T-helper 22 cell (primary cell): ENCODE measurements at regions not wholly inside any gene's neighbourhood (a gene's known extent, or its start where the extent isn't known, plus 50 kb on each side); places are given as distances from the start of the nearest gene placed in this dataset.

Experiments
- DNase-seq: peaks from one replicate; pipeline ENCODE4 v3.0.0-alpha.2; 2020; ENCODE audit warnings: low read depth

- no peak for DNase-seq
These were observed 207.7 kb upstream of the FGGY start for GRCh38 chr1:59089036-59089798.

DNA sequence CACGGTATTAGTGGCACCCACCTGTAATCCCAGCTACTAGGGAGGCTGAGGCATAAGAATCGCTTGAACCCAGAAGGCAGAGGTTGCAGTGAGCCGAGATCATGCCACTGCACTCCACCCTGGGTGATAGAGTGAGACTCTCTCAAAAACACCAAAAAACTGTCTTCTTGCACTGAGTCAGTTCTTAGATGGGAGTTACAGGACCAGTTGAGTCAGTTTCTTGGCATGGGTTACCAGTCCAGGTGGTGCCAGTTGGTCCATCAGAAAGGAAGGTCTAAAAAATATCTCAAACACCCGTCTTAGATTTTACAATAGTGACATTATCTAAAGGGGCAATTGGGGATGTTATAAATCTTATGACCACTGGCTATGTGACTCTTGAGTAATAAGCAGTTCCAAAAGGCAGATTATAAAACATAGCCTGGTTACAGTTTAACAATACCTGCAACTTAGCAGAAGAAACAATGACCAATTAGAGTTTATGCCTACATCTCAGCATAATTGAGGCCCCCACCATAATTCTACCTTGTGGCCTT, 206.9 kb upstream of the FGGY start:
- no peak for DNase-seq

GRCh38 chr1:59092126-59092525, 204.8 kb upstream of the FGGY start:
- no peak for DNase-seq

- no peak for DNase-seq
These were observed 202.9 kb upstream of the FGGY start for GRCh38 chr1:59094001-59094400.

GRCh38 chr1:59096501-59096900, 200.4 kb upstream of the FGGY start:
- no peak for DNase-seq

- no peak for DNase-seq
These were observed 198.2 kb upstream of the FGGY start for GRCh38 chr1:59098655-59099054.

GRCh38 chr1:59100708-59101374, 196.1 kb upstream of the FGGY start:
- DNase-seq = no peak

DNA sequence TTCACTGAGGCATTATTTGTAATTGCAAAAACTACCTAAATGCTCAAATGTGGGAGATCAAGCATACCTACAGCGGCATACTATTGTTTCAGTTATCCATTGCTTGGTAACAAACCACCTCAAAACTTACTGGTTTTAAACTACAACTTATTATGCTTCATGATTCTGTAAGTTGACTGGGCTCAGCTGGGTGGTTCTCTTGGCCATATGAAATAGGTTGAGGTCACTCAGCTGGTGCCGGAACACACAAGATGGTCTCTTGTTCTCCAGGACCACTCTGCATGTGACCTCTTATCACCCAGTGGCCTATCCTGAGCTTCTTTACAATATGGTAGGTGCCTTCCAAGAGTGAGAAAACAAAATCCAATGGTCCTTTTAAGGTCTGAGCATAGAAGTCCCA, 195.4 kb upstream of the FGGY start:
- DNase-seq = no peak

GRCh38 chr1:59103457-59103856, 193.4 kb upstream of the FGGY start:
- no peak for DNase-seq

GRCh38 chr1:59104191-59104760, 192.6 kb upstream of the FGGY start:
- DNase-seq = no peak

- DNase-seq = no peak
These were observed 191.1 kb upstream of the FGGY start for GRCh38 chr1:59105548-59106507.

DNA sequence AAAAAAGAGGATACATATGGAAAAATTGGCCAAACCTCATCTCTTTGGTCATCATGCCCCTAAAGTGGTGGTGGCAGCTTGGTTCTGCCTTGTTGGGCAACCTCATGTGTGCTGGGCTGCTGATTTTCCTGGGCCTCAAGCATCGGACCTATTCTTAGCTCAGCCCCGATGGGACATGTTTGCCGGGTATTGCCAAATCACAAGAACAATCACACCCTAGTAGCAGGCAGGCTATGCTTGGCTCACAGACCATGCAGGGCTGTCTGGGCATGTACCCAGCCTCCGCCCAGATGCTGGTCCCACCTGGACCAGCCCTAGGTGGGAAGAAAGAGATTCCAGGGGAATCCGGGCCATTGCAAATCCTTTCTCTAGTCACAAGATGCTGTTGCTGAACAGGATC, 189.4 kb upstream of the FGGY start:
- DNase-seq = no peak

GRCh38 chr1:59107916-59108315, 189.0 kb upstream of the FGGY start:
- no peak for DNase-seq

- no peak for DNase-seq
These were observed 188.2 kb upstream of the FGGY start for GRCh38 chr1:59108481-59109317.

DNA sequence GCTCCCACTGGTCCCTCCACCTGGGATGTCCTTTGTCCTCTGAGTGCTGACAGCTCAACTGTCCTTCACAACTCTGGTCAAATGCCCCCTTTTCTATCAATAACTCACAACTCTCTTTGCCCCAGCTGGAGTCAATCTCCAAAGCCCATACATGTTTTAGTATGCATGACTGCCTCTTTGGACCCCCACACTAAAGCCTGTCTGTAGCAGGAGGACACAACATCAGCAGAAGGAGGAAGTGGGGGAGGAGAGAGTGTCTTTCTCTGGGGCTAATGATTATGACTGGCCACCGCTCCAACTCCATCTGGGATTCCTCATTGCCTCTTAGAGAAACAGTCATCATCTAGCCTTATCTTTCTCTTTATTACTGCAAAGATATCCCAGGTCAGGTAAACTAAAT, 186.6 kb upstream of the FGGY start:
- no peak for DNase-seq

DNA sequence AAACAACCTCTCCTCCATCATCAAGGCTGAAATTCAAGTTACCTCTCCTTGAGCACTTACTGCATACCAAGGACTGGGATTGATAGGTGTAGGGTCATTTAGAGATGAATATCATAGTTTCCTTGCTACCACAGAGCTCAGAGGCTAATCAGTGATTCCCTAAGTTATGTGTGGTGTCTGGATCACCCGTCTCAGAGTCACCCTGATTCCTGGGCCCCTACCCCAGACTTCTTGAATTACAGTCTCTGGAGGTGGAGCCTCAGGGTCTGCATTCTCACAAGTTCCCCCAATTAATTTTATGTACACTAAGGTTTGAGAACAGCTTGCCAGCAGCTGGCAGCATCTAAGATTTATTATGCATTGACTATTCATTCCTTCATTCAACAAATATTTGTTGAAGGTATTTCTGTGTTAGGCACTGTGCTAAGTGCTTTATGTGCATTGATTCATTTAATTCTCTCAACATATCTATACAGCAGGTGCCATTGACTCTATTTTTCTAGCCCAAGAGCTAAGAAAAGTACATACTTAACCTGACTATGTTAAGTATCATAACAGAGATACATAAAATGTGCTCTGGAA, 182.9 kb upstream of the FGGY start:
- no peak for DNase-seq

DNA sequence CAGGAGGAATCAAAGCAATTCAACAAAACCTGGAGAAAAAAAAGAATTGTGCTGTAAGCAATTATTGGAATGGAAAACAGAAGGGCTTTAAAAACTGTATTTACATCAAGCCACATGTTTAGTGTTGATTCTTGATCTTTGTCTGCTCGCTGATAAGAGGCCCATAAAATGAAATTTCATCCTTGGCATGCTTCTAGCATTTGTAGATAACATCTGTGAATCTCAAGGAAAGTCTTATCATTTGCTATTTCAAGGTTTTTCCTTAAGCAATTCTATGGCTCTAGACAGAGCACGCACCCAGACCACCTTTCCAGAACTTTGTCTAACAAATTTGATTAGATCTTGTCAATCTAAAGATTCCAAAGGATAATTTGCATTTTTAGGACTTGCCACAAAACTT, 181.0 kb upstream of the FGGY start:
- DNase-seq = no peak

DNA sequence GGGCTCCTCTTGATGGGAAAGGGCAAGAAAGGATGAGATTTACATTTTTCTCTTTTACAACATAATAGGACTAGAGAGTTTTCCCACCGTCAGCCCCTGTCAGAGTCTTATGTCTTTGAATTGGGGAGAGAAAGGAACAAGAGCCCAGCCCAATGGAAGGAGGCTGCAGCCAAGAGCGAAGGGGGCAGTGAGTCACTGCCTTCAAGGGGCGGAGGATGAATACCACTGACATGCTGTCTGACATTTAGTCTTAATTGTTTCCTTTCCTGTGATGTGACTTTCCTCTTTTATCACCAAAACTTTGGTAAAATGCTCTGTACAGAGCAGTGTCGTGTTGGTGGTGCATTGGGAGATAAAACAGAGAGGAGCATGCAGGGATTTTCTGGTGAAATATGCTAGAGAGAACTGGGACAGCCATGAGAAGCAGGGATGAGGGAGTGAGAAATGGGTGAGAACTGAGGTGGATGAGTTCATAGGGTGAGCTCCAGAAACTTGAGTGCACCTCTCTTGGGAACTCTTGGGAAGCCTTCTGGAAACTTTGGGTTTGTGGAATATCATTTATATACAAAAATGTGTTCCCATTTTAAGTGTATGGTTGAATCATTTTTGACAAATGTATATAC, 179.9 kb upstream of the FGGY start:
- no peak for DNase-seq

DNA sequence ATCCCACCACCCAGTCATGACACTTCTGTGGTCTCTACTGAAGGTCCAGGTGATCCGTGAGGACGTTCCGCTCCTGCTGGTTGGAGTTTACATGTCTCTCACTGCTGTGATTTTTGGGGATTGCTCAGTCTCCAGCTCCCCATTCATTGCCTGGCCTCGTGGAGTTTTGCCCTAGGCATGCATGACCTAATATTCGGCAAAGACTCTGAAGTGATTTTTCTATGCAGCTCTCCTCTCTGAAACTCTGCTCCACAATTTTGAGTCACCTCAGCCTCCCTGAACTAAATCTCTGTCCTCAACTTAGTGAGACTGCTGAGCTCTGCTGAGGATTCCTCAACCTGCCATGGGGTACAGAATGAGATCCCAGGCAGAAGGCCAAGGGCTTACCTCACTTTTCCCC, 174.4 kb upstream of the FGGY start:
- no peak for DNase-seq

- DNase-seq = no peak
These were observed 173.7 kb upstream of the FGGY start for GRCh38 chr1:59123081-59123681.
